ENCODE measurements at regions not wholly inside any gene's neighbourhood (a gene's known extent, or its start where the extent isn't known, plus 50 kb on each side); places are given as distances from the start of the nearest gene placed in this dataset.

DNA sequence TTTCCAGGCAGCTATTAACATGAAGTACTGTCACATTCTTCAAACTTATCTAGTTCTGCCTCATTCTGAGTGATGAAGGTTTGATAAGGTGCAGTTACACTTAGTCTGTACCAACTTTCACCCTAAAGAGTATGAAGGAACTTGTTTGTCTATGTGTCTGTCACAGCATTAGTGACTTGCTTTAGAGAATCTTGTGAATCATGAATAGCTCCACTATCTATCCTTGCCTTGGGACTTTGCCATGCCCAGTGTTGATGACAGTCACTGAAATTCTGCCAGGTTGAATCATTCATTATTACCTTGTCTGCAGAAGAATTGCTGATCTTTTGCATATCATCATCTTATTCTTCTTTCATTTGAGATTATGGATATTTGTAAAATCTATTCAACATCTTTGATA lies 50.9 kb upstream of the A1CF start:
- DNase-seq, result no peak

DNA sequence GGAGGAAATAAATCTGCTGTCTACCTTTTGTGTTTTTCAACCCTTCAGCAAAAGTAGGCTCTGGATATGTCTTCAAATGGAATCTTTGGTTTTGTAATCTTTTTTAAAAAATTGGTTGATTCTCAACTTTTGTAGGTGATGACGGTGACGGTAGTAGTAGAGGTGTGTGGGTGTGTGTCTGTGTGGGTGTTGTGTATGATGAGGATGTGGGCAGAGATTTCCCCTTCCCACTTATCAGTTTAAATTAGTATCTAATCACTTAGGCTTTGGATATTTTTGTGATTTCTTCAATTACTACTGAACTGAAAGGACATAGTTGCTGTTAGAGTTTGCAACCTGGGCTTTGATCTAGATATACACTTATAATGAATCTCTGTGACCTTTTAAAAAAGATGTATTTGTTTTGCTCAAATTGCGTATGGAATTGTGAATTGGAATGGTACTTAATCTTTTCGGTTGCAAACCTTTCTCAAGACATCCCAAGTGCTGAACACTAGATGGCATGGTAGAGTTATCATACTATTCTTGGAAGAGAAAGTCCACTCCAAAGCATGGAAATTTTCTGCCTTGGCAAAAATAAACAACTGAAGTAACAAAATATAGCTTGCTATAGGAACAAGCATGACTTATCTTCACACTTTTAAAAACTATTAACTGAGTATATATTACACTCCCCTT lies 51.9 kb upstream of the A1CF start:
- DNase-seq, result peak; percentile 32

DNA sequence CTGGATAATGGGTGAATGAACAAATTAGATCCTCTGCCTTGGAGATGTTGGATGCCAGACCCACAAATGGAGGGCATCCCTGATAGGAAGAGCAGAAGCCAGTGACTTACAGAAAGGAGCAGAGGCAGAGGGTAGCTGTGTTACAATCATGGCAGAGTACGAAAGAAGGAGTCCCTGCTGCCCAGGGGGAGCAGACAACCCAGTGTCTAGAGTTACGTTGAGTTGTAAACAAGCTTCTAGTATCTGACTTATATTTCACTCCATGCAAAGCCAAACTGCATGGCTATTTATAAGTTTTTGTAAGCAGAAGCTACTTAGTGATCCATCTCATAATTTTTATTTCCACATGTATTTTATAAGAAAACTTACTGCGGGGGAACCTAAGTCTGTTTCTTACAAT lies 56.2 kb upstream of the A1CF start:
- no peak for DNase-seq

DNA sequence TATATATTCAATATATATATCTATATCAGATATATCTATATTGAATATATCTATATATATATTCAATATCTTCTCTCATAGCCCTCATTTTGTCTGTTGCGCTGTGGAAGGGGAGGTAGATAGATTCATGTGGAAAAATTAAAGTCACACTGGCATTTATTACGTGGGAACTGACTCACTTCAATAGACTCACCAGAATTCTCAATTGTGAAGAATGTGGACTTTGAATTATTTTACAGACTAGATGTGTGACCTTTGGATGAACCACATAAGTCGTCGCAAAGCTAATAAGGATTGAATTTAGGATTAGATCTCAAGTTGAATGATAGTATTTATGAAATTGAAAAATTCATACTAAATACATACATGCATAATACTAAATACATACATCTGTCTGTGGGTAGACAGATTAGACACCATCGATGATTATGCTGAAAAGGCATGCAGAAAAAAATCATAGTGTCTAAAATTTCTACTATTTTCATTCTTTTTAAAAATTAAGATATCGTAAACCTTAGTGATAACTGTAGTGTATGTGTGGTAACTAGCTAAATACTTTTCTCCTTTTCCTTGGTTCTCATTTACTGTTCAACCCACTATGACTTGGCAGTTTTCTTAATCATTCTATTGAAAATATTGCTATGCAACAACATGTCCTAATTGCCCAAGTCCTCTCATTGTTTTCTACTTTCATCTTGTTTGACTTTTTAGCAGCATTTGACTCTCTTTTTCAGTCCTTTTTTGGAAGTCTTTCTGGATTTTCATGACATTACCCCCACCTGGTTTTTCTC lies 61.8 kb upstream of the A1CF start:
- DNase-seq, result no peak

DNA sequence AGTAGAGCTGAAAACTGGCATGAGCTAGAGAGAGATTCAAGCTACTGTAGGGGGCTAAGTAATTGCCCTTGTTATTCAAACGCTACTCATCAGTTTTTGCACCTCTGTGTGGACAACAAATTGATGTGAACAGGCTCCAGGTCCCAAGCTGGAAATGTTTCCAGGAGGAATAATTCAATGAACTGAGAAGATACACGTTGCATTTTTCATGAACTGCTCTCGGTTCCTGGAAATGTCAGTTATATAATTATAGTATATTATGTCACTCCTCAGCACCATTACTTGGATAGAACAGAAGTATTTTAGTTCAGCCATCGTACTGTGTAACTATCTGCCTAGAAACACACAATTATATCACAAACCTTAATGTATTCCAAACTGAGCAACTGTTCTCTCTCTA lies 65.9 kb upstream of the A1CF start:
- no peak for DNase-seq

DNA sequence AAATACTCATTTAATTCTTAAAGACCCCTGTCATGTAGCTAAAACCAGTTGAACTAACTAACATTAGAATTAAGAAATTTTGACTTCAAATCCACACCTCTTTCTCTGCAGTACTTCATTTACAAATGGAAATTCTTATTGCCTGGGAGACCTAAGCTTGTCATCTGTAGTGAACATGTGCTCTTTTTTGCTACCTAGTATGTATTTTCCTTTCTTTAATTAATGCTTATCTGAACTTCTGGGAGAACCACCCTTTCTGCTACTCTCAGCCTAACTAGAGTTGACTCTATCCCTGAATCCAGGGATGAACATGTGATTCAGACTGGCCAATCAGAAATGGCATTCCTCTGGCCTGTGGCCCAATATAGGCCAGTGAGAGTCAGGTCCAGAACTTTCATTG lies 75.9 kb upstream of the A1CF start:
- DNase-seq, result no peak

GRCh38 chr10:50963063-50963462 lies 77.6 kb upstream of the A1CF start:
- DNase-seq, result no peak

GRCh38 chr10:50968386-50969091 lies 83.1 kb upstream of the A1CF start:
- no peak for DNase-seq

DNA sequence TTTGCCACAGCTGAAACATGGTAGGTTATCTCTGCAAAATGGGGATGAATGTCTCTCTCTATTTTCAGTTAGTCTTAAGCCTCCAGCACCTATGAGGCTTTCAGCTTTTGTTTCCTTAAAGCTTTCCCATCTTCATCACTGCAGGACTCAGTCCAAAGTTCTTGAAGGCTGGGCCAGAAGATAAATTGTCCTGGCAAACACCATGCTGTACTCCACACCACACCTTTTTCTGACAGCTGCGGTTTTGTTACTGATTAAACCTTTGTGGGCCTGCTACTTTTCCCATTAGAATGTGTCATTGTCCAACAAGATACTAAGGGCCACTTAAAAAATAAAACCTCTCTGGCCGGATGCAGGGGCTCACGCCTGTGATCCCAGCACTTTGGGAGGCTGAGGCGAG lies 87.2 kb upstream of the A1CF start:
- DNase-seq, result no peak

DNA sequence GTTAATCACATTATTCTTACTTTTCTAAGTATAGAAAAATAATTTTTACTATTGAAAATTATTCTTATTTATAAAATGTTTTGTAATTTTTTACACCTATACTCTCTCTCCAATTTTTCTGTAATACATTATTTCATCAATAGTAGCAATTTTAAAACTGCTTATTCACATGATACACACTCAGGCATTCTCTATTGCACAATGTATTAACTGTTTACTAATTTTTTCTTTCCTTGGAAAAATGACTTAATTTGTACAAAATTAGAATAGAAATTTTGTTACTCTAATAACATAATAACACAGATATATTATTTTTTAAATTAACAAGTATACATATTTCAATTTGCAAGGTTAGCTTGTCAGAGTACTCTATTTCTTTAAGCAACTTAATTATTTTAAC lies 92.9 kb upstream of the PRKG1 start:
- no peak for DNase-seq

- no peak for DNase-seq
Measured at GRCh38 chr10:50981904-50982303, 92.4 kb upstream of the PRKG1 start.

GRCh38 chr10:50982989-50983388 lies 91.3 kb upstream of the PRKG1 start:
- no peak for DNase-seq

GRCh38 chr10:50987934-50988333 lies 86.4 kb upstream of the PRKG1 start:
- DNase-seq, result no peak

DNA sequence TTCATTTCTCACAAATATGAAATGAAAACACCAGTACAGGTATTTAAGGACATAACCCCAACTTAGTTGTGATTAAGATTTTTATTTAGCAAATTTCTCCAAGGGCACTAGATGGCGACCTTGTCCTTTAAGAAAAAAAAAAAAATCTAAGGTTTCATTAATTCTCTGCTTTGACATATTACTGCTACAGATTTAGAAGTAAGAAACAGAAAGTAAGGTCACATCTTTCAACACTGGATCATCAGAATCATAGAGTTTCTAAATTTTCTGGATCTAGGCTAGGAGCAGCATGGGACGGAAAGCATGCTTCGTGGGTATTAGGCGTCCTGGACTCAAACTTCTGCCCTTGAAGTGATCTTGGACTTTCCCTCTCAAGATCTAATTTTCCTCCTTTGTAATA lies 85.5 kb upstream of the PRKG1 start:
- peak; percentile 13 for DNase-seq

- peak; percentile 49 for DNase-seq
Measured at GRCh38 chr10:50990568-50991455, 83.5 kb upstream of the PRKG1 start.

GRCh38 chr10:50991456-50992355 lies 82.6 kb upstream of the PRKG1 start:
- no peak for DNase-seq

GRCh38 chr10:50992356-50992901 lies 81.9 kb upstream of the PRKG1 start:
- DNase-seq, result no peak

GRCh38 chr10:50992972-50993766 lies 81.1 kb upstream of the PRKG1 start:
- peak; percentile 49 for DNase-seq

DNA sequence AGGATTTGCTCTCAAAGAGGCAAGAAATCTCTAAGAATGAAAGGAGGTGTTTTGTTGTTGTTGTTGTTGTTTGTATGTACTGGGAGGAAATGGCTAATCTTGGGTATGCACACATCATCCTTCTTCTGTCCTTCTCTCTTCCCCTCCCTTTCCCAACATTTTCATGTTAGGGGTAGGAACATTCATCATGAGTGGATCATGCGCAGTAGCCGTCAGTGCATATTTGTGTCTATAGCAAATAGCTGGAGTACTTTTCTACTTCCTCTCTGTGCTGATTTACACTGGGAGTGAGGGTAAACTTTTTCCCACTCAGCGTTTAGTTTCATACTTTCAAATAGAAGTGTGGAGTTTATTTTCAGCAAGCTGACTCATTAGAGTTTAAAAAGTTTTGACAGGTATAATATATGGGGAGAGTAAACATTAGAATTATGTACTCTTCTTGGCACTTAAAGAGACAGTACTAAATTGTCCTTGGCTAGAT lies 80.5 kb upstream of the PRKG1 start:
- peak; percentile 51 for DNase-seq

- DNase-seq, result no peak
Measured at GRCh38 chr10:50997461-50997860, 76.8 kb upstream of the PRKG1 start.

DNA sequence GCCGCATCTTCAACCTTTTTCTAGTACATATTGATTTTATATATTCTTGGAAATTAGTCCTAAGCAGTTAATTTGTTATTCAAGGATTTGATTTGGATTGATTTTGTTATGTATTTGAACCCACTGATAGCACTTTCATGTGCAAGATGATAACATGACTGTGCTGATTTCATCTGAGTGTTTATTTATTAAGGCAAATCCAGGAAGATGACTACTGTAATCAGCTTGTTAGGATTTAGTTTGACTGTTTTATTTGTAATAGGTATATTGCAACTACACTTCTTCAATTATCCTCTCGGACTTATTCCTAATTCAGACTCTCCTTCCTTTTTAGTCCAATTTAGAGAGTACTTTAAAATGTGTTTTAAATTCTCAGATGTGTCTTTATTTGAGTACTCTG lies 75.1 kb upstream of the PRKG1 start:
- no peak for DNase-seq
